Osteoblast (primary cell): ENCODE measurements at regions not wholly inside any gene's neighbourhood (a gene's known extent, or its start where the extent isn't known, plus 50 kb on each side); places are given as distances from the start of the nearest gene placed in this dataset.

Experiments used
- DNase-seq: peaks from one replicate; pipeline ENCODE4 v3.0.0; 2011; ENCODE audit warnings: low spot score, mixed read lengths; ENCODE audit not compliant: insufficient read length; ENCODE audit errors: missing footprints
- H2AFZ ChIP-seq: 2 replicates; pipeline ENCODE4 v1.6.0; 2011; ENCODE audit warnings: mild to moderate bottlenecking, low read length
- H3K27ac ChIP-seq: 2 replicates; pipeline ENCODE4 v1.5.1; 2011; ENCODE audit warnings: mild to moderate bottlenecking, low read depth, low read length, moderate library complexity
- H3K27me3 ChIP-seq: 2 replicates; pipeline ENCODE4 v1.6.0; 2012; ENCODE audit warnings: mild to moderate bottlenecking, control low read depth, inconsistent platforms, low read length, moderate library complexity; ENCODE audit not compliant: insufficient read depth
- H3K36me3 ChIP-seq: 2 replicates; pipeline ENCODE4 v1.5.1; 2011; ENCODE audit warnings: mild to moderate bottlenecking, low read length, control low read depth, moderate library complexity; ENCODE audit not compliant: insufficient read depth
- H3K4me1 ChIP-seq: 2 replicates; pipeline ENCODE4 v1.5.1; 2011; ENCODE audit warnings: mild to moderate bottlenecking, low read length, control low read depth, moderate library complexity; ENCODE audit not compliant: insufficient read depth
- H3K4me2 ChIP-seq: 2 replicates; pipeline ENCODE4 v1.6.0; 2011; ENCODE audit warnings: mild to moderate bottlenecking, low read length; ENCODE audit not compliant: insufficient read depth
- H3K4me3 ChIP-seq: fragments of 200-600 bp; sonication (generic); 3 replicates; pipeline ENCODE4 v1.5.1; 2012; ENCODE audit warnings: mild to moderate bottlenecking, low read length, inconsistent platforms; ENCODE audit not compliant: insufficient read depth
- H3K79me2 ChIP-seq: 2 replicates; pipeline ENCODE4 v1.6.0; 2012; ENCODE audit warnings: mild to moderate bottlenecking, low read length, control low read depth, inconsistent platforms; ENCODE audit not compliant: insufficient read depth
- H3K9me3 ChIP-seq: 2 replicates; pipeline ENCODE4 v1.5.1; 2011; ENCODE audit warnings: low read depth, low read length, control low read depth
- H4K20me1 ChIP-seq: 2 replicates; pipeline ENCODE4 v1.6.0; 2012; ENCODE audit warnings: mild to moderate bottlenecking, low read length, control low read depth; ENCODE audit not compliant: insufficient read depth
- TF ChIP-seq, protein P1 (sequence below): IDR thresholded peaks from 2 replicates; pipeline ENCODE4 v1.5.1; 2011; ENCODE audit warnings: mild to moderate bottlenecking, low read depth, low read length, moderate library complexity; ENCODE audit errors: extremely low read depth

DNA sequence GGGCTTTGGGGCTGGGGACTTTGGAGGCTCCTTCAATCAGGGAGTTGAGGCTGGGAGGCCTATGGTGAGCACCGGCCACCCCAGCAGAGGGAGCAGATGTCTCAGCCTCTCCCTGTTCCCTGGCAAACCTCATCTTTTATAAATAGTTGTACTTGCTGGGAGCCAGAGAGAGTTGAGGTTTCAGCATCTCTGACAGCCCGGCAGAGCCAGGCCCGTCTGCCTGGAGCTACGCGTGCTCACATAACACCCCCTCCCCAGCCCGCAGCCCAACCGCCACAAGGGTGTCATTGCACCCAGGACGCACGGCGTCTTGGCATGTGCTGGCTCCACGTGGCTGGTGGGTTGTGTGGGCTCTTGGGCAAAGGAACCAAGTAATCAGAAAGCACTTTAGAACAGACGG is 127.1 kb downstream of the CHST1 start:
- TF ChIP-seq, protein P1, sequence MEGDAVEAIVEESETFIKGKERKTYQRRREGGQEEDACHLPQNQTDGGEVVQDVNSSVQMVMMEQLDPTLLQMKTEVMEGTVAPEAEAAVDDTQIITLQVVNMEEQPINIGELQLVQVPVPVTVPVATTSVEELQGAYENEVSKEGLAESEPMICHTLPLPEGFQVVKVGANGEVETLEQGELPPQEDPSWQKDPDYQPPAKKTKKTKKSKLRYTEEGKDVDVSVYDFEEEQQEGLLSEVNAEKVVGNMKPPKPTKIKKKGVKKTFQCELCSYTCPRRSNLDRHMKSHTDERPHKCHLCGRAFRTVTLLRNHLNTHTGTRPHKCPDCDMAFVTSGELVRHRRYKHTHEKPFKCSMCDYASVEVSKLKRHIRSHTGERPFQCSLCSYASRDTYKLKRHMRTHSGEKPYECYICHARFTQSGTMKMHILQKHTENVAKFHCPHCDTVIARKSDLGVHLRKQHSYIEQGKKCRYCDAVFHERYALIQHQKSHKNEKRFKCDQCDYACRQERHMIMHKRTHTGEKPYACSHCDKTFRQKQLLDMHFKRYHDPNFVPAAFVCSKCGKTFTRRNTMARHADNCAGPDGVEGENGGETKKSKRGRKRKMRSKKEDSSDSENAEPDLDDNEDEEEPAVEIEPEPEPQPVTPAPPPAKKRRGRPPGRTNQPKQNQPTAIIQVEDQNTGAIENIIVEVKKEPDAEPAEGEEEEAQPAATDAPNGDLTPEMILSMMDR, result no peak
- no peak for DNase-seq
- peaks cover 7% of the 10 kb centered on the region for H3K4me1 ChIP-seq
- H3K36me3 ChIP-seq, result no peaks in the 10 kb centered on the region
- no peaks in the 10 kb centered on the region for H3K9me3 ChIP-seq
- H3K27ac ChIP-seq, result no peak overlapping the region
- H2AFZ ChIP-seq, result no peak overlapping the region
- H4K20me1 ChIP-seq, result no peaks in the 10 kb centered on the region
- H3K27me3 ChIP-seq, result peaks cover 11% of the 10 kb centered on the region
- H3K4me2 ChIP-seq, result no peak overlapping the region
- H3K4me3 ChIP-seq, result no peak overlapping the region
- H3K79me2 ChIP-seq, result no peaks in the 10 kb centered on the region

DNA sequence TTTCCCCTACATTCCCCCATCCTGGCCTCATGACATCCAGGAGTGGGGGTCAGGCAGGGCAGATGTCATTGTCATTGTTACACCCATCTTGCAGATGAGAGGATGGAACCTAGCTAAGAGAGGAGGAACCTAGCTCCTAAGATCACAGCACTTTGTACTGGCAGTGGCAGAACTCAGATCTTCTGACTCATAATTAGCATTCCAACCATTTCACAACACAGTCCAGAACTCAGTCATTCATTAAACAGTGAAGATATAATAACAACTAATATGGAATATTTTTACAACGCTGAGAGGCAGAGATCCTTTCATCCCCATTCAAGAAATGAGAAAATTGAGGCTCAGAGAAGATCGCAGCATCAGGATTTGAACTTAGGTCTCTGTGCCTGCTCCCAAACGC is 127.8 kb downstream of the CHST1 start:
- TF ChIP-seq, protein P1, result no peak
- H3K4me2 ChIP-seq, result no peak overlapping the region
- no peak overlapping the region for H3K4me3 ChIP-seq
- DNase-seq, result no peak
- no peak overlapping the region for H3K27ac ChIP-seq
- H3K4me1 ChIP-seq, result peaks cover 7% of the 10 kb centered on the region
- H3K27me3 ChIP-seq, result peaks cover 5% of the 10 kb centered on the region
- H4K20me1 ChIP-seq, result no peaks in the 10 kb centered on the region
- no peaks in the 10 kb centered on the region for H3K36me3 ChIP-seq
- no peaks in the 10 kb centered on the region for H3K79me2 ChIP-seq
- no peaks in the 10 kb centered on the region for H3K9me3 ChIP-seq
- no peak overlapping the region for H2AFZ ChIP-seq

DNA sequence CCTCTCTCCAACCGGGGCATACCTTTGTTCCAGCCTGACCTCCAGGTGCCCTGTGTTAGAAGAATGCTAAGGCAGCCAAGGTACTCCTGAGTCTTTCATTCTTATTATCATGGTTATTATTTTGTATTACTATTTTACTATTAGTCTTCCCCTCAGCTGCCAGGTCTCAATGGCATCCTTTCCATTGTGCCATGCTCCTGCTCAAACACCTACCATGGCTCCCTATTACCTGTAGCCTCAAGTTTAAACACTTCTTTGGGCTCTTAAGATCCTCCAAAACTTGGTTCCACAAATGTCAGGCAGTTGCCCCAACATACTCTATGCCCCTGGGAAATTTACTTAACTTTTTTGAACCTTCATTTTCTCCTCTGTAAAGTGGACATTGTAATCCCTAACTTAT is 130.4 kb downstream of the CHST1 start:
- H3K36me3 ChIP-seq, result no peaks in the 10 kb centered on the region
- no peak overlapping the region for H3K27ac ChIP-seq
- H3K79me2 ChIP-seq, result no peaks in the 10 kb centered on the region
- TF ChIP-seq, protein P1, result no peak
- peaks cover 9% of the 10 kb centered on the region for H3K27me3 ChIP-seq
- H3K4me1 ChIP-seq, result peaks cover 7% of the 10 kb centered on the region
- no peak overlapping the region for H3K4me3 ChIP-seq
- no peaks in the 10 kb centered on the region for H3K9me3 ChIP-seq
- H2AFZ ChIP-seq, result no peak overlapping the region
- no peaks in the 10 kb centered on the region for H4K20me1 ChIP-seq
- no peak for DNase-seq
- H3K4me2 ChIP-seq, result no peak overlapping the region

DNA sequence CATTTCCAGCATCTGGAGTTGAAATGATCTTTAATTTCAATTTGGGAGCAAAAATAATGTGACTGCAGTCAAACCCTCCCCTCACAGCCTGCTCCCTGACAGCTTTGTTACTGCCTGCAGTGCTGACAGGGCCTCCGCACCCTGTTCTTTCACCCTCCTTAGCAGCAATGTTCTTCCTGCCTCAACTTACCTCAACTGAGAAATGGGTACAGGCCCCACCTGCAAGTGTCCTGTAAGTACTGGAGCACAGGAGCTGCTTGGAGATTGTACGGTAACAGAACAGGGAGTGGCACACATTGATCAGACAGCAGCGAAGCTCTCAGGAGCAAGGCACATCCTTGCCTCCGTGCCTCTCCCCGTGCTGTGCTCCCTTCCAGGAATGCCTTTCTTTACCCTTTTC is 131.3 kb downstream of the CHST1 start:
- H3K27ac ChIP-seq, result no peak overlapping the region
- H2AFZ ChIP-seq, result no peak overlapping the region
- no peaks in the 10 kb centered on the region for H3K9me3 ChIP-seq
- H3K4me2 ChIP-seq, result no peak overlapping the region
- no peak overlapping the region for H3K4me3 ChIP-seq
- DNase-seq, result no peak
- H3K36me3 ChIP-seq, result no peaks in the 10 kb centered on the region
- peaks cover 9% of the 10 kb centered on the region for H3K27me3 ChIP-seq
- no peaks in the 10 kb centered on the region for H3K79me2 ChIP-seq
- TF ChIP-seq, protein P1, result no peak
- no peaks in the 10 kb centered on the region for H4K20me1 ChIP-seq
- H3K4me1 ChIP-seq, result peaks cover 4% of the 10 kb centered on the region
